KMS-11 (cell line): ENCODE measurements at regions not wholly inside any gene's neighbourhood (a gene's known extent, or its start where the extent isn't known, plus 50 kb on each side); places are given as distances from the start of the nearest gene placed in this dataset.

ENCODE experiments used
- H2AFZ ChIP-seq: fragments of 200-600 bp; sonication (generic); 2 replicates; pipeline ENCODE4 v1.6.1; 2016; ENCODE audit warnings: antibody characterized with exemption, mixed run types, low read depth
- H3K27ac ChIP-seq: fragments of 200-600 bp; sonication (generic); 2 replicates; pipeline ENCODE4 v1.6.1; 2016; ENCODE audit warnings: mild to moderate bottlenecking, mixed run types
- H3K27me3 ChIP-seq: fragments of 200-600 bp; sonication (generic); 2 replicates; pipeline ENCODE4 v1.6.1; 2017; ENCODE audit warnings: mild to moderate bottlenecking, low read depth, mixed run types, moderate library complexity; ENCODE audit not compliant: insufficient read depth
- H3K36me3 ChIP-seq: fragments of 200-600 bp; sonication (generic); 2 replicates; pipeline ENCODE4 v1.6.1; 2017; ENCODE audit warnings: mild to moderate bottlenecking, mixed run types; ENCODE audit not compliant: insufficient read depth
- H3K4me1 ChIP-seq: fragments of 200-600 bp; sonication (generic); 2 replicates; pipeline ENCODE4 v1.6.1; 2016; ENCODE audit warnings: mild to moderate bottlenecking, low read depth, mixed run types; ENCODE audit not compliant: poor library complexity, severe bottlenecking
- H3K4me2 ChIP-seq: fragments of 200-600 bp; sonication (generic); 2 replicates; pipeline ENCODE4 v1.7.0; 2016; ENCODE audit warnings: mild to moderate bottlenecking, mixed run types
- H3K4me3 ChIP-seq: fragments of 200-600 bp; sonication (generic); IDR thresholded peaks from 2 replicates; pipeline ENCODE4 v1.6.1; 2017; ENCODE audit warnings: low read depth, low read length, mixed read lengths; ENCODE audit not compliant: insufficient read depth
- H3K79me2 ChIP-seq: fragments of 200-600 bp; sonication (generic); 2 replicates; pipeline ENCODE4 v1.6.1; 2016; ENCODE audit warnings: low read depth, mixed run types; ENCODE audit not compliant: insufficient read depth
- H3K9ac ChIP-seq: fragments of 200-600 bp; sonication (generic); 2 replicates; pipeline ENCODE4 v1.6.1; 2016; ENCODE audit warnings: mild to moderate bottlenecking, mixed run types
- H4K20me1 ChIP-seq: fragments of 200-600 bp; sonication (generic); 2 replicates; pipeline ENCODE4 v1.6.1; 2016; ENCODE audit warnings: mild to moderate bottlenecking, mixed run types; ENCODE audit not compliant: insufficient read depth
- CTCF ChIP-seq: fragments of 200-600 bp; sonication (generic); conservative IDR thresholded peaks from 2 replicates; pipeline ENCODE4 v1.6.1; 2017; ENCODE audit warnings: low read depth, mild to moderate bottlenecking, antibody characterized with exemption, low read length, moderate library complexity, mixed read lengths

GRCh38 chr2:11914455-11914854 lies 168.0 kb downstream of the LPIN1 start:
- Histone ChIP-seq H3K27ac (no peak overlapping the region), H2AFZ (no peak overlapping the region), H3K36me3 (no peaks in the 10 kb centered on the region), H3K79me2 (no peaks in the 10 kb centered on the region), H3K9ac (no peak overlapping the region), H4K20me1 (no peaks in the 10 kb centered on the region), H3K4me3 (no peak overlapping the region), H3K4me2 (no peak overlapping the region), H3K4me1 (no peaks in the 10 kb centered on the region), H3K27me3 (no peaks in the 10 kb centered on the region)
- TF ChIP-seq CTCF = no peak

GRCh38 chr2:11915650-11916049 lies 169.2 kb downstream of the LPIN1 start:
- H2AFZ ChIP-seq = no peak overlapping the region

GRCh38 chr2:11919953-11920352 lies 173.5 kb downstream of the LPIN1 start:
- H2AFZ ChIP-seq = no peak overlapping the region
- H3K27me3 ChIP-seq = no peaks in the 10 kb centered on the region
- no peak overlapping the region for H3K27ac ChIP-seq
- H3K4me2 ChIP-seq = no peak overlapping the region
- no peak overlapping the region for H3K4me3 ChIP-seq
- no peaks in the 10 kb centered on the region for H3K36me3 ChIP-seq
- H3K79me2 ChIP-seq = no peaks in the 10 kb centered on the region
- H3K9ac ChIP-seq = no peak overlapping the region
- no peaks in the 10 kb centered on the region for H3K4me1 ChIP-seq
- H4K20me1 ChIP-seq = no peaks in the 10 kb centered on the region
- no peak for TF ChIP-seq CTCF

More at GRCh38 chr2:11915650-11916049, 169.2 kb downstream of the LPIN1 start:
- Histone ChIP-seq H4K20me1 (no peaks in the 10 kb centered on the region), H3K36me3 (no peaks in the 10 kb centered on the region), H3K79me2 (no peaks in the 10 kb centered on the region), H3K4me1 (no peaks in the 10 kb centered on the region), H3K27ac (no peak overlapping the region), H3K4me2 (no peak overlapping the region), H3K9ac (no peak overlapping the region), H3K27me3 (no peaks in the 10 kb centered on the region), H3K4me3 (no peak overlapping the region)
- no peak for TF ChIP-seq CTCF

GRCh38 chr2:11920993-11921583 lies 174.7 kb downstream of the LPIN1 start:
- Histone ChIP-seq H3K4me3 (no peak overlapping the region), H2AFZ (no peak overlapping the region), H3K4me1 (no peaks in the 10 kb centered on the region), H3K4me2 (no peak overlapping the region), H3K36me3 (no peaks in the 10 kb centered on the region), H3K27ac (no peak overlapping the region), H4K20me1 (no peaks in the 10 kb centered on the region), H3K9ac (no peak overlapping the region), H3K79me2 (no peaks in the 10 kb centered on the region), H3K27me3 (no peaks in the 10 kb centered on the region)
- TF ChIP-seq CTCF = no peak
